T-helper 22 cell (primary cell): ENCODE measurements at regions not wholly inside any gene's neighbourhood (a gene's known extent, or its start where the extent isn't known, plus 50 kb on each side); places are given as distances from the start of the nearest gene placed in this dataset.
"Not testable (repeated sequence)": the region's sequence is repeated elsewhere in the genome, so short reads cannot be mapped to it uniquely, and the experiment has no call there.

ENCODE experiments used
- DNase-seq: peaks from one replicate; pipeline ENCODE4 v3.0.0-alpha.2; 2020; ENCODE audit warnings: low read depth

DNA sequence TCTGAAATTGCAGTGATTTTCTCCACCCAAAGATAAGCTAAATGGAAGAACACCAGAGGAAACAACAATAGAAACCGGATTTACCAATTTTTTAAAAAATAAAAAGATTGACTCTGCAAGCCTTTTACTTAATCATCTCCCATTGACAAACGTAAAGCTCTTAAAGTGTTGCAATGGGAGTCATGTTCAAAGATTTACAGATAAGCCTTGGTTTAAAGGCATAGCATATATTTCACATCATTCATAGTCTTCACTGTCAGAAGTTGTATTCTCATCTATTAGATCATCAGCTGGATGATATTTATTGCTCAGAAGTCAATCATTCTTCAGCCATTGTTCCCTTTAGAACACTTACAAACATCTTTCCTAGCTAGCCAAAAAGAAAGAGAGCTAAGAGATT is 397.6 kb downstream of the GBE1 start:
- DNase-seq: no peak

DNA sequence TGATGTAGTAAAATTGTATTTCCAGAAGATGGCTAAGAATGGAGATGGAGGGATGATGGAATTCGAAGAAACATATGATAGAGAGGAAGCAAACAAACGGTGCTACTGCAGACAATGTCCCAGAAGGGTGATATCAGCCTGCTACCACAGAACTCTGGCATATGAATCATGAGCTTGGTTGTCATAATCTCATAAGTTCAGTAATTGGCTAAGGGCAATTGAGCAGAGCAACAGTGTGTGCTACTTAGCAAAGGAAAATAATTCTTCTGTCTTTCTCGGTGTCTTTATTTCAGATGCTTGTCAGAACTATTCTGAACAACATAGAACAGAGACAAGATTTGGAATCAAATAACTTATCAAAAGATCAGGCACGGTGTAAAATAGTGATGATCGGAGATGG is 407.3 kb downstream of the GBE1 start:
- no peak for DNase-seq

DNA sequence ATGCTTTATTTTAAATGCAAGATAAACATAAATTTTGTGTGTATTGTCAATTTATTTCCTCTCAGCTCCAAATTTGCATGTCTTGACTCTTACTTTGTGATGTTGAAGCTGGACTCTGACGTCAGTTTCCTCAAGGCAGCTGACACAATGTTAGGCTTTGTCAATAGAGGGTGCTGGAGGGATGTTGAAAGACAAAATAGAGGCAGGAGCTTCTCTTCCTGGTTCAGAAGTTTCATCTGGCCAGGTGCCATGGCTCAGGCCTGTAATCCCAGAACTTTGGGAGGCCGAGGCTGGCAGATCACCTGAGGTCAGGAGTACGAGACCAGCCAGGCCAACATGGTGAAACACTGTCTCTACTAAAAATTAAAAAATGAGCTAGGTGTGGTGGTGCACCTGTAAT is 408.6 kb downstream of the GBE1 start:
- DNase-seq: no peak

DNA sequence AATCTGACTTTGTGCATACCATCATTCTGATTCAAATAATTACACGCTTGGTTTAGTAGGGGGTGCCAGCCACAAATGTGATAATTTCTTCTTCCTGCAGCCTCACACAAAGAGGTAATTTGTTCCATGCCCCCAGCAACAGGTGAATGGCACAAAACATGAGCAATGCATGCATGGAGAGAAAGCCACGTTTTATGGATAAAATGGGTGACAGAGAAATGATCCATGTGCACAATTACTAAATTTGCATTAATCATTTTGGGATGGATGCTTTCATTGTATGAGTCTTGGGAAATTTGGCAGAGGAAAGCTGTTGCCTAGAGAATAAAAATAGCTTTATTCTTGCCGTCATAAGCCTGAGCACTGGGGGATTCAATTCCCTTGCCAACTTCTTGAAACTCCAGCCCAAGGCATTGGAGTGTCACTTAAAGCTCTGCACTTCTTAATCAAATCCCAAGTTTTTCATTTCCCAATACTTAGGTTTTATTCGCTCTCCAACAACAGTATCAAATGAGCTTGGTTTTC is 411.6 kb downstream of the GBE1 start:
- no peak for DNase-seq

DNA sequence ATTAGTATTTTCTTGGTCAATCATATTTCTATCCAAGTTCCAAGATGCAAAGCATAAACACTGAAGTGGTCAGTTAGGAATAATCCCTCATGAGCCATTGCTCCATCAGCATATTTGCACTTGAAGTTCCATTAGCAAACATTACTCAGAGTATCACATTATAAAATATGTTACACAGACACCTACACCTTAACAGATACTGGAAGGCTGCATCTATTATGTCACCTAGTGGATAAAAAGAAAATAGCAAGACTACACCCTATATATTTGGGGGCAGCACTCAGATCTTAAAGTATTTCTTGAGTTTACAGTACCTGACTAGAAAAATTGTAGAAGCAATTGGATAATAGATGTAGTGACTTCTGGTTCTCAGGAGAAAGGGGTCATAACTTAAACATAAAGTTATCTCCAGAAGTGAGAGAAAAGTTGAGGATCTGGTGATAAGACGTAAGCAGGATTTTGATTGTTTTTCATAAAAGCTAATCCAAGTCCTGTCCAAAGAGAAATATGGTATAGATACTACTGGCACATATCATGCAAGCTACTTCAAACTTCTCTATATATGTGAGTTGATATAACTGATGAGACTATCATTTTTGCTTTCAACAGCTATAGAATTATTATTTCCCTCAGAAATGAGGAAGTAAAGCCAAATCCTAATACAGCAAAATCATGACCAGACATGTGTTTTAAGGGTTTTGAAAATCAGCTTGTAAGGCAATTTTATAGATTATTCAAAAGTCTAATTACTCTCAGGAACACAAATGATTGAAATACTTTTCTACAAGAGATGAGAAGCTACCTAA is 422.2 kb downstream of the GBE1 start:
- DNase-seq: no peak

DNA sequence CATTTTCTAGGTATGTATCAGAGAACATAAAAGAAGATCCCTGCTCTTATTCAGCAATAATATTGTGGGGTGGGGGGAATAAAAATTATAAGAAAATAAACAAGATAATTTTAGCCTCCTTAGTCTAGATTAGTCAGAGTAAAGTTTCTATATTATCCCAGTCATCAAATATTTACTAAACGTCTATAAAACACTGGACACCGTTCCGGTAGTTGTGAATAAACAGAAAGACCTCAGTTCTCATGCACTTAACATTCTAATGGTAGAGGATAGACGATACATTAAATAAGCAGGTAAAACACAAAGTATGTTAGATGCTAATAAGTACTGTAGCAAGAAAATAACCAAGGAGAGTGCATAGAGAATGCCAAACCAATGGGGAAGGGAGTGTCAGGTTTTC is 425.0 kb downstream of the GBE1 start:
- no peak for DNase-seq

DNA sequence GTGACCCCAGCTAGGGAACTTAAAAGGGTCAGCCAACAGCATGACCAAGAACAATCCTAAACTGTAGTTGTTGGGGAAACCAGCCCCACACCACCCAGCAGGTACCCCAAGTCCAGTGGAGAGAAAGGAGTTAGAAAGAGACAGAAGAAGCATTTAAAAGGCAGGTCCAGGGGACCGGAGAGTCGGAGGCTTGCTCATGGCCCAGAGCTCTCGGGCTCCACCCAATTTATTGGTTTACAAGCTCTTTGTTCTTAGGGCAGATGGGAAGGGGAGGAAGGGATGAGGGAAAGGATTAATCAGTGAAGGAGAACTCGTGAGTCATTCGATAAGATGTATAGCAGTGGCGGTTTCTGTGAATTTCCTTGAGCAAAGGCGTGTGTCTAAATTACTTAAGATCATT is 431.6 kb downstream of the GBE1 start:
- not testable (repeated sequence) for DNase-seq

DNA sequence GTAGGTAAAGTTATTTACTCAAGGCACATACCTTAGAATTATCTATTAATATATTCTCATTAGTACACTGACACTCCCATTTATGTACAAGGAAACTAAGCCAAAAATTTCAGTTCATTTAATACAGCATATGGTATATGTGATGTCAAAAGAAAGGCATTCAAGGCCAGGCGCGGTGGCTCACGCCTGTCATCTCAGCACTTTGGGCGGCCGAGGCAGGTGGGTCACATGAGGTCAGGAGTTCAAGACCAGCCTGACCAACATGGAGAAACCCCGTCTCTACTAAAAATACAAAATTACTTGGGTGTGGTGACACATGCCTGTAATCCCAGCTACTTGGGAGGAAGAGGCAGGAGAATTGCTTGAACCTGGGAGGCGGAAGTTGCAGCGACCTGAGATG is 435.2 kb downstream of the GBE1 start:
- DNase-seq: no peak

DNA sequence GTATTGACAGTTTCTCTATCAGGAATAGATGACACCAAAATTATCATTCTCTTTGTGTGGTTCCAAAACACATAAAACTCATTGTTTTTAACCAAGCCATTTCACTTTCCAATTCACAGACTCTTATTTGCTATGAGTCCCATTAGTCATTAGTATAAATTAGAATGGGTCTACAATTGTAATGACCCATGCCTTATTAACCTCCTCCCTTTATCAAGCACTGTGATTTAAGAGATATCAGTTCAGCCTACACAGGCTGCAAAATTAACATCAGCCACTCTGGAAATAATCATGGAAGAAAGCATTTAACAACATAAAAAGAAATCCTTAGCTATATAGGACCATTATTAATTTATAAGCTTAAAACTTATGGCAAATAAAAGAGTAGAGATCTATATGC is 440.6 kb downstream of the GBE1 start:
- no peak for DNase-seq

DNA sequence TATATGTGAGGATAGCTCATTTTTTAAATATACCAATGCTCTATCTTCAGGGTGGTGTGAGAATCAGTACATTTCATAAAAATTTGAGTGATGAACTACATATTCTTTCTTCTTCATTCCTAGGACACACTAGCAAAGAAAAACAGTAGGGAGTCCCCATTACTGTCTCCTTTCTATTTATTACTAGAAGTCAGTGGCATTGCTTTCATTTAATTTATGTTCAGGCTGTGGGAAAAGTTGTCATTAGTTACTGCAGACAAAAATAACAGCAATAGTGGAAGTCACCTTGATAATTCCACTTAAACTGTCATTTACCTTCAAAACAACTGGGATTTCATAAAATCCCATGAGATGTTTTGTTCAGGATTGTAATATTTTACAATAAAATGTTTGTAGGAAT is 446.4 kb downstream of the GBE1 start:
- DNase-seq: no peak

DNA sequence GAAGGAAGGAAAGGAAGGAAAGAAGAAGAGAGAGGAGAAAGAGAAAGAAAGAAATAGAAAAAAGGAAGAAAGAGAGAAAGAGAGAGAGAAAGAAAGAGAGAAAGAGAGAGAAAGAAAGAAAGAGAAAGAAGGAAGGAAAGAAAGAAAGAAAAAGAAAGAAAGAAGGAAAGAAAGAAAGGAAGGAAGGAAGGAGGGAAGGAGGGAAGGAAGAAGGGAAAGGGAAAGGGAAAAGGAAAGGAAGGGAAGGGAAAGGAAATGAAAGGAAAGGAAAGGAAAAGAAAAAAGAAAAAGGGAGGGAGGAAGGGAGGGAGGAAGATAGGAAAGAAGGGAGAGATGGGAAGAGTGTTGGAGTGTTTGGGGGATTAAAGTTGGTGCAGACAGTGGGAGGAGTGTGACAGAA is 450.1 kb downstream of the GBE1 start:
- no peak for DNase-seq

DNA sequence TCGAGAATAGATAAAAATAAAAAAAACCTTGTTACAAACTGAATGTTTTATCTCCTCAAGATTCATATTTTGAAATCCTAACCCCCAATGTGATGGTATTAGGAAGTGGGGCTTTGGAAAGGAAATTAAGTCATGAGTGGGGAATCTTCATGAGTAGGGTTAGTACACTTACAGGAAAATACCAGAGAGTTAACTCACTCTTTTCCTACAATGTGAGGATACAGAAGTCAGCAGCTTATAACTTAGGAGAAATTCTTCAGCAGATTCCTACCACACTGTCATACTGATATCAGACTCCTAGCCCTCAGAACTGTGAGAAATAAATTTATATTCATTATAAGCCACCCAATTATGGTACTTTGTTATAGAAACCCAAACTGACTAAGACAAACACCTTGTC is 453.1 kb downstream of the GBE1 start:
- no peak for DNase-seq

DNA sequence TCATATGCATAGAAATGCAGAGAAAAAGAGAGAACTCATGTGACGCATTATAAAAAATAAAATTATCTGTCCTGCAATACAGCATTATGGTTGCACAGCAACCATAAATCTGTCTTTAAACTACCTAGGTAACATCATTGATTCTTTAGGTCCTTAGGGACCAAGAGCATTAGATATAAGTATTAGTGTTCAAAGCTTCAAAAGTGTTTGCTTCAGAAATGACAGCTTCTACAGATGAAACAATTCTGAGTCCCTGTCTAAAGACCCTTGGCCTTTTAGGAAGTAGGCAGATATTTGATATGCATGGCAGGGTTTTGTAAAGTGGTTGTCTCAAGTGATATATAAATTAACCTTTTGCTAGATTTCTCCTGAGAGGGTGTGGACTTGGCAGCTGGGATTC is 454.2 kb downstream of the GBE1 start:
- DNase-seq: no peak

DNA sequence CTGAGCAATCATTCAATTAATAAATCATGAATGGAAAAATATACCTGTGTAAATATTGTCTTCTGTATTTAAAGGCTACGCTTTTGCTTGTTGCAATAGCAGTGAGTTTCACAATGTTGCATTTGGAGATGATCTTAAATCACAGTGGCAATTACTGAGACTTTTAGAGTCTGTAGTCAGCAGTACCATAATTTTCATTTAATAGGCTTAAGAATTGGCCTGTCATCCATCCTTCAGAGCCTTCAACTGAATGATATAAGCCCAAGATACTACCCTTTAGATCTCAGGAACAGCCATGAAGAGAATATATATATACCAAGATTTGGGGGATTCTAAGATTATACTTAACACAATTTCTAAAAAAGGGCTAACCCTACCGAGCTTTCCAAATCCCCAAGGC is 458.1 kb downstream of the GBE1 start:
- DNase-seq: no peak

DNA sequence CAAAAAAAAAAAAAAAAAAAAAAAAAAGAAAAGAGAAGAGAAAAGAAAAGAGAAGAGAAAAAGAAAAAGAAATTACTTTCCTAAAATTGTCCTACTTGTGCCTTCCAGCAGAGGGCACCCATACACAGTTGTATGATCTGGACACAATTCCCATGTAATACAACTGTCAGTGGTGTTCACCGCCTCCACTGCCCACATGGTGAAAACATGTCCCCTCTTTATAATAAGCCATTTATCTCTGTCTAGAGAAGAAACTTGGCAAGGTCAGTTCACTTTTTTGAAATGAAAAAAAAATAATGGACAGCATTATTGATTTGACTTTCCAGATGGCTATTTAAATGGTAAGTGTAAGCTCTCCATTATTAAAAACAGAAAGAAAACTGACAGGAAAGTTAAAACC is 459.4 kb downstream of the GBE1 start:
- no peak for DNase-seq

DNA sequence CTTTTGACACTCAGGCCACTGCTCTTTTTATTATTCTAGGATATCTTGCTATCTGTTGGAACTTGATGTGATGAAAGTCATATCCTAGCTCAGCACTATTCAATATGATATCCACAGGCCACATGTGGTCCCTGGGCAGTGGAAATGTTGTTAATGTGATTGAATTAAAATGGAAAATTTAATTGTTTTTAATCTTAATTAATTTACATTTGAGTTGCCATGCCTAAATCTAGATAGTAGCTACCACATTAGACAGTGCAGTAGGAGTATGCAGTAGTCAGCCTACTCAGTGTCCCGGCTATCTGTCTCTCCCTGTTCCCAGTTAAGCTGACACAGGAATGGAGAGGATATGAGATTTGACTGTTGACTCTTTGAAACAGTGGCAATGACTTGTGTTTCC is 460.2 kb downstream of the GBE1 start:
- DNase-seq: no peak

DNA sequence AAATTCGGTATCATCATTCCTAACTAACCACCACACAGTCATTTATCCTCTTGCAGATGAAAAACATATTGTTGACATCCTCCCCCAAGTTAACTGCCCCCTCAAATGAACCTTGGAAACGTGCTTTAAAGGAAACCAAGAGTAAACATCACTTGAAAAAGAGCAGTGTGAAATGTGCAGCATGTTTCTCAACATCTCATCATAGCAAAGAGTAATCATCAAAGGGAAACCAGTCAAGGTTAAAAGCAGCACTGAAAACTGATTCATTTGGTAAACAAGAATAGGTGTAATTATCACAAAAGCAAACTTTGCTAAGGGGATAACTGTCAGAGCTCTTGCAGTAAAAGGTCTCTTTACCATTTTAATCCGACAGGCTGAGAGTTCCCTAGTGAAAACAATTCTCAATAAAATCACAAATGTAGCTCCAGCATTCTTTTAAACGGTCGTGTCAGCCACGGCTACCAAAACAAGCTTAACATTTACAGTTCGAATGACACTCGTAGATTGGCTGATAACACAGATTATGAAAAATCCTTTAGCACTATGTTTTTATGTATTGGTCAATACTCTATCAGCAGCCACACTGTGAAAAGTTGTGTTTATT is 461.0 kb downstream of the GBE1 start:
- no peak for DNase-seq

DNA sequence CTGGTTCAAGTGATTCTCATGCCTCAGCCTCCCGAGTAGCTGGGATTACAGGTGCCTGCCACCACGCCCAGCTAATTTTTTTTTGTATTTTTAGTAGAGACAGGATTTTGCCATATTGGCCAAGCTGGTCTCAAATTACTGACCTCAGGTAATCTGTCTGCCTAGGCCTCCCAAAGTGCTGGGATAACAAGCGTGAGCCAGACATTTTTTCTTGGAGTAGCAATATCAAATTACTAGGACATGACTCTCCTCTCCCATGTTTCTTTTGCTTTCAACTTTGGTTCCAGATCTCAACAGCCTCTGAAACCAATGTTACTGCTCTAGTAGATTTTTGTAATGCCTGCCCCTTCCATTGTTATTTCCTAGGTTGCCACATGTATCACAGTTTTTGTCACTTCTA is 462.0 kb downstream of the GBE1 start:
- DNase-seq: no peak

DNA sequence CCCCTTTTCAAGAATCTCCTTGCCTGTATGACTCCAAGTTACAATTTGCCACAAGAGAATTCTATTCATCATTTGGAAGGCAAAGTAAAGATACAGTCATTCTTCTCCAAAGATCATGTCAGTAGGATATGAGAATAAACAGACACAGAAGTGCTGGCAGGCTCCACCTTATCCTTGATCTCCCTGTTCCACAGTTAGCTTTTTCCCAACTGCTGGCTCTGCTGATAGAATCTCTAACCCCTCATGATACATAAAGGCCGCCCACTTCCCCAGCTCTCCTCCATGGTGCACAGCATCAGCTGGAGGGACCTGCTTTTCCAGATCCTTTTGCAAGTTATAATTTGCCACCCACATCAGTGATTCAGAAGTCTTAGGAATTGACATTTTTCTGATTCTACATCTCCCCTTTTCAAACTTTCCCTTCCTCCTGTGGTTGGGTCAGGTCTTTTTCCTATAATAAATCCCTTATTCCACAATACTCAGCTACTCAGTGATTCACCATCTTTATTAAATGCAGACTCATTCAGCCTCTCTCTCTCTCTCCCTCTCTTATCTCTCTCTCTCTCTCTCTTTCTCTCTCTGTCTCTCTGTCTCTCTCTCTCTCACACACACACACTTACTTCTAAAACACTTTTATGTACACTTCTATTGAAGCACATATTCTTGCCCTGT is 465.4 kb downstream of the GBE1 start:
- DNase-seq: no peak

DNA sequence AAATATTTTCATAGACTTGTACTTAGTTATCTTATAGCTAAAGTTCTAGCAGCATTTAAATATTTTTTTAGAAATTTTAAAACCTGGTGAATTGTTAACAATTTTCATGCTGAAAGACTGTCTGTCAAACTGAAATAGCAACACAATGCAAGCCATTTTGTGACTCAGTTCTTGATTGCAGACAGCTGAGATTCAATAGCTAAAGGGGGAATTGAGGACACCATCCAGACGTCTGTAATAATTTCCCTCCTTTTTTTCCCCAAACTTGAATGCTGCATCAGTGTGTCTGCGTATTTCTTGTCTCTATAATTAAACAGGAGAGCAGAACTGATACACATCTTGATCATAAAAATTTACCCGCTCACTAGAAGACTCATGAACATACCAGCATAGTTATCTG is 468.3 kb downstream of the GBE1 start:
- DNase-seq: no peak

DNA sequence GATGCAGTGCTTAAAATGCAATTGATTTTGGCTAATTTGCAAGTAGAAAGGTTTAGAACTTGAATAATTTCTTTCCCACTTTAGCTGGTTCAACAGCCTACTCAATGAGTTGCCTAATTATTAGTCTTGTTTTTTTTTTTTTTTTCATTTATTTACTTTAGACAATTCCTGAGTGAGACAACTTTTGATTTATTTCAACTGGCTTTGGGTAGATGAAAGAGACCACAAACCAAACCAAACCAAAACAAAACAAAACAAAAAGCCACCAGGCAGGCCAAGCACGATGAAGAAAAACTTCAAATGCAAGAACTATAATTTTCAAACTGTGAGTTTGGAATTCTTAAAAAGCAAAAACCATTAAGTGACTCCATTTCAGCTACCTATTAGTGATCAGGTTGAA is 469.9 kb downstream of the GBE1 start:
- no peak for DNase-seq

DNA sequence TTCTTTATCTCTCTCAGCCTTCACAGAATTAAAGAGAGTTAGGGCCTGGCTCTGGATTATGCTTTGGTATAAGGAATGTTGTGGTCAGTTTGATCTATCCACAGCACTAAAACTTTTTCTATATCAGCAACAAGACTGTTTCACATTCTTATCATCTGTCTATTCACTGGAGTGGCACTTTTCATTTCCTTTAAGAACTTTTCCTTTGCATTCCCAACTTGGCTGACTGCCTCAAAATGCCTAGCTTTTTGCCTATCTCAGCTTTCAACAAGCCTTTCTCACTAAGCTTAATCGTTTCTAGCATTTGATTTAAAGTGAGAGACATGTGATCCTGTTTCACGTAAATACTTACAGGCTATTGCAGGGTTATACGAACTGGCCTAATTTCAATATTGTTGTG is 471.8 kb downstream of the GBE1 start:
- DNase-seq: no peak
